HG03439 (cell line): ENCODE measurements at regions not wholly inside any gene's neighbourhood (a gene's known extent, or its start where the extent isn't known, plus 50 kb on each side); places are given as distances from the start of the nearest gene placed in this dataset.
"Not testable (repeated sequence)": the region's sequence is repeated elsewhere in the genome, so short reads cannot be mapped to it uniquely, and the experiment has no call there.

Experiments
- ATAC-seq: cut with Tn5 transposase; IDR thresholded peaks from one replicate; pipeline ENCODE4 v1.9.1; 2021; ENCODE audit warnings: mild to moderate bottlenecking, moderate library complexity; ENCODE audit not compliant: unreplicated experiment

DNA sequence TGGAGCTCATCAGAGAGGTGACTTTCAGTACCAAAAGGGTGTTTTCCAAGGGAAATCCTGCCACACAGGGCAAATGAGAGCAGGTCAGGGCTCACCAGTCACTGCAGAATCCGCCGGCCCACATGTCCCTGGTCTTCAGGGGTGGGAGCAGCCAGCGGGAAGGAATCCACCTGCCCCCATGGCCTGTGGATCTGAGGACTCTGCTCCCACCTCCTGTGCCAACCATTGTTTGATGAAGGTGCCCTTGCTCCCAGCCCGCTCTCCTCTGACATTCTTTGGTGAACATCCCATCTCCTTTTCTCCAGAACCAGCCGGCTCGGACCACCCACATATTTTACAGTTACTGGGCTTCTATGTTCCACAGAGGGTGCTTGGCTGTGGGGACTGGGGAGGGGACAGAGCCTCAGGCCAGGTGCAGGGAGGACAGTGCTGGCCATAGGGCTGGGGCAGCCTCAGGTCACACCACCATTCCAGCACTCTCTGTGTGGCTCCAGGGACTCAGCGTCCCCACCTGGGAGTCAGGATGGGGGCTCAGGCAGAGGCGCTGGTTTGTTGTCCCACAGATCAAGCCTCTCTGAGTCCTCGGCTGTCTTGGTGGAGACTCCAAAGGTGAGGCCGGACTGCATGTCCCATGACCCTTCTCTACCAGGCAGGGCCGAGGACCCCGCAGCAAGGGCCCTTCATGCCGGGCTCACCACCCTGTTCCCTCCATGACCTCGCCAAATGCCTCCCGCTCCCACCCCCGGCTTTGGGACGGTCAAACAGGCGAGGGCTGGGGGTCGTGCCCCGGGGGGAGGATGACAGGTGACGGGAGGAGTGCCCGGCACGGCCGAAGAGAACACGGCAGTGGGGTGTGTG, 183.2 kb upstream of the ZNF469 start:
- ATAC-seq: not testable (repeated sequence)

DNA sequence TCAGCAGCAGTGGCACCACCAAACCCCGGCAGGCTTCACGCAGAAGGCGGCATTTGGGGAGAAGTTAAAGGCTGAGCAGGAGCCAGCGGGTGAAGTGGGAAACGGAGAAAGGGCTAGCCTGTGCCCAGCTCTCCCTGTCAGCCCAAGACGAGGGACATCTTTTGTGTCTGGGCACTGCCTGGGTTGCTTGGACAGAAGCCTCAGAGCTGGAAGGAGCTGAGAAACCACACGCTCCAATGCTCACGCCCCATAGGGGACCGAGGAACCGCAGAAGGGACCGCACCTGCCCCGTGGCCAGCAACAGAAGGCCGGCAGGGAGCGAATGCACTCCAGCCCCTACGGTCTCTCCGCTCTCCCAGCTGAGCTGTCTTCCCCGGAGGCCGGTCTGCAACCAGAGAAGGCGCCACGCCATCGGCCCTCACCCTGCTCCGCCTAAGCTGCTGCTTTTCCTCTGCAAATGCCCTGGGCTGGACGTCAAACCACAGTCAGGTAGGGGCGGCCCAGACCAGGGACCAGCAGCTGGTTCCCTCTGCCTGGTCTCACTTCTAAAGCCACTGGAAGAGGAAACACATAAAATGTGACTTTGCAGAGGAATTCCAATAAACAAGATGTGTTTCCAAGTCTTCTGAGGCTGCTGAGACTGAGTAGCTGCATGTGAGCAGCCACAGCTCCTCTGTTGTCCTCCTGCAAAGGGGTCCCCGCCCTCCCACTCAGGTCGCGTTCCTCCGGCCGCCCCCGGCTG, 182.4 kb upstream of the ZNF469 start:
- not testable (repeated sequence) for ATAC-seq

DNA sequence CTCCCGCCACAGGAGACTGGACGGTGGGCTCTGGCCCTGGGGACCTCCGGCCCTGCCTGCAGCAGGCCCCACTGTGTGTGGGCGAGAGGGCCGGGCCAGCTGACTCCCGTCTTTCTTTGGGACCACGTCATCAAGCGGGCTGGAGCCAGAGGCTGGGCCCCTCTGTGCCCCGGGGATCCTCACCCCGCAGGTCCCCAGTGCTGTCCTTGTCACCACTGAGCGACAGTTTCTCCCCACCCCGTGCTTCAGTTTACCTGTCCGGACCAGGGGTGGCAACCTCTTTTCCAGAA, 181.9 kb upstream of the ZNF469 start:
- no peak for ATAC-seq

DNA sequence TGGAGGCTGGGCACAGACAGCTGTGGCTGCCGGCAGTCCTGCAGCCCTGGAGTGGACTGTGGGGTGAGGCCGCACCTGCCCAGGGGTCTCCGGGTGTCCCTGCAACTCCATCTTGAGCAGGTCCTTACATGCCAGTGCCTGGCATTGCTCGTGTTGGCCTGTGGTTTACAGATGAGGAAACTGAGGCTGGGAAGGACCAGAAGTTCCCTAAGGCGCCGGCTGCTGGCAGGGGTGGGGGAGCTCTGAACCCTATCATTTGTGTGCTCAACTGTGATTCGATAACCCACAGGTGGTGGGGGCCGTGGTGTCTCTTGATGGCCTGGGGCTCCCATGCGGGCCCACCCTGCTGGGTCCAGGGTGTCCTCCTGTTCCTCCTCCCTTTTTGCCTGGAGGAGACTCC, 181.1 kb upstream of the ZNF469 start:
- not testable (repeated sequence) for ATAC-seq

DNA sequence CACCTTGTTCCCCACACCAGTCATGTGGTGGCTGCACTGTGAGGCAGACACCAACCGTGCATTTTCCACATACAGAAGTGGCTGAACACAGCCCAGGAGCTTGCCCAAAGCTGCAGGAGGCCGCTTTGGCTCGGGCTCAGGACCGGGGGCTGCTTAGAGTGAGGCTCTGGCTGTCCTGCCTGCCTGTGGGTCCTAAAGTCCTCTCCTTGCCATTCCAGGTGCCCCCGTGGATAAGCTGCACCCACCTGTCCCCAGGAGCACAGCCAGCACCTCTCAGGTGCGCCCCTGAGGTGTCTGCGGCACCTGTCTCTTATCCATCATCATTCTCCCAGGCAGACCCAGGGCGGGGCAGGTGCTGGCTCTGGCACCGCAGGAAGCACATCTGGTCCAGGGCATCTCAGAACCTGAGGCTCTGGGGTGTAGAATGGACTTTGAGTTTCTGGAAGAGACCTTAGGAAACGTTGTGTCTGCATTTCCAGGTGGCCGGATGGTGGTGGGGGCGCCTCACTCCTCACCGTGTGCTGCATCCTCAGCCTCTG, 180.5 kb upstream of the ZNF469 start:
- ATAC-seq: no peak

DNA sequence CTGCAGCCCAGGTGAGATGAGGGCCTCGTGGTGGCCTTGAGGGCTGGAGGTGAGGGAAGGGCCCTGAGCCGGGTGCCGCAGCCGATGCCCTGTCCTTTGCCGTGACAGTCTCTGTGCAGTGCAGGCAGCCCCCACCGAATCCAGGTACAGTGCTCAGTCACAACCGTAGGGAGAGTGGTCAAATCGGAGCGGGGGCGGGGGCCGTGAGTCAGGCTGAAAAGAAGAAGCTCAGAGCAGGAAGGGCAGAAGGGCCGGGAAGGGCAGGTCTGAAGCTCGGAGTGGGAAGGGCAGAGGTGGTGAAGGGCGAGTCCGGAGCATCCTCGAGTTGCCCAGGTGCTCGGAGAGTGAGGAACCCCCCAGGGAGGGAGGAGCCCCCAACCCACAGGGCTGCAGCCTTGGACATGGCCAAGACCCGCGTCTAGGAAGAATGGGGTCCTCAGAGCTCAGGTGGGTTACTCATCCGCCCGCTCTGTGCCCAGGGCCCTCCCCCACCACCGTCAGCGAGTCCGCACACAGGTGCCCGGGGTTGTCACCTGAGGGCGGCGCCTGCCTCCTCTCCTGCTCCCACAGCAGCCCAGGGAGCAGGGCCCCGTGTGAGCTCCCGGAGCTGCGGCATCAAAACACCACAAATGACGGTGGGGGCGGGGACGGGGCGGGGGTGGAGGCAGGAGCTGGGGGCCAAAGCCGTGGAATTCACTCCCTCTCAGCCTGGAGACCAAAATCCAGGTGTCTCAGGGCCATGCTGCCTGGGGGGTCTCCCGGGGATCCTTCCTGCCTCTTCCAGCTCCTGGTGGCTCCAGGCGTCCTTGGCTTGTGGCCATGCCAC, 179.7 kb upstream of the ZNF469 start:
- ATAC-seq: not testable (repeated sequence)

DNA sequence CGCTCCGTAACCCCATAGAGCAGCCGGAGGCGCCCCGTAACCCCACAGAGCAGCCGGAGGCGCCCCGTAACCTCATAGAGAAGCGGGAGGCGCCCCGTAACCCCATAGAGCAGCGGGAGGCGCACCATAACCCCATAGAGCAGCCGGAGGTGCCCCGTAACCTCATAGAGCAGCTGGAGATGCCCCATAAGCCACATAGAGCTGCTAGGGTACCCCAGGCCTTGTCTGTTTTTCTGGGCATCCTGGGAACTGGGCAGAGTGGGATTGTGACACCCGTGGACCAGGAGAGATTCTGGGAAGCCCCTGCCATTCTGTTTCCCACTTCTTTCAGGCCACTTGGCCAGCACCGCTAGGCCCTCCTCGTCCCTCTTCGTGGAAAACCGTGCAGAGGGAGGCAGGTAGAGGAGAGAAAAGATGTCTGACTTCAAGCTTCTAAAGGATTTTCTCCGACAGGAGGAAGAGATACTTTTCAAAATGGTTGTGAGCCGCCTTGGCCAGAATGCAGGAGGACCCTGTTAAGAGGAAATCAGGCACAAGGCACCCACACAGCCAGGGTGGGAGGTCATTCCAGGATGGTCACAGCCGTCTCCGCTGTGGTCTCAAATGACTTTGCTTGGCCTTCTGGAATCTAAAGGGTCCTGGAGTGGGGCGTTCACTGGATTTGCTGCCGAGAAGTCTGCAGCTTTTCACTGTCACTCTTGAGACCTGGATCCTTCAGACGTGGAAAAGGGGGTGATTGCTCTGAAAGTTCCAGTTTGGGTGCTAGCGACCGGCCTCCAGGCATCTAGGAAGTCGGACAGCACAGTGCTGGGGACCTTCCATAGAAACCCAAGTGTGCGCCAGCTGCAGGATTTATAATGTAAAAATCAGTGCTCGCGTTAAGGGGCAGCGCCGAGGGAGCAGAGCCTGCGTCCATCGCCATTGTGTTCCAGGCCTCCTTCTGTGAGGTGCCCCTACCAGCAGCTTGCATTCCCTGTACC, 178.3 kb upstream of the ZNF469 start:
- ATAC-seq: not testable (repeated sequence)

DNA sequence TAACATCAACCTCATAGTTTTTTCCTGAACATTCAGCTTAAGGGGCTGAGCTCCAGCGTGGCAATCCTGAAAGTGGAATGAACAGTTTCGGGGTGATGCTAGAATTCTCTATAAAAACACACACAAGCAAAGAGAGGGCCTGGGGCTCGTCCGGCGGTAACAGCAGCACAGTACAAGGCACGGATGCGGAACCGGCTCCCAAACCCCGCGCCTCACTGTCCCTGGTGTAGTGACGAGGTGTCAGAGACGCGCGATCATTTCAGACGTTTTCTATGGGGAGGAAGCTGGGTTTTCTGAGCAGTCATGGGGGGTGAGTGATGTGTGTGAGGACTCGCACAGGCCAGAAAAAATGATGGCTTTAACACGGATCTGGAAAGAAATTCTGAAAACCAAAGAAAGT, 177.3 kb upstream of the ZNF469 start:
- not testable (repeated sequence) for ATAC-seq

DNA sequence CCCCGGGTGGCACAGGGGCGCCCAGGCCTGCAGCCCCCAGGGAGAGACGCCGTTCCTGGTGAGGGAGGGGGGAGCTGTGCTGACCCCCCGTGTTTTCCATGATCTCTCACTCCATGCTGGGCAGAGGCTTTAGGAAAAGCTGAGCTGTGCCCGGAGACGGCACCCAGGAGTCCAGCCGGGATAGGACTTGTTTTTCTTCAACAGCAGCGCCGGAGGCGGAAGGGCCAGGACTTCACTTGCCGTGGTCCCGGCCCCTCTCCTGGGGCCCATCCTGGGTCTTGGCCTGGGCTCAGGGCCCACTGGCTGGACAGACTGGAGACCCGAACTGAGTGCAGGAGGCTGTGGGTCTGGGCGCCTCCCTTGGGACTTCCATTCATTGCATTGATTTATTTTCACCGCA, 176.8 kb upstream of the ZNF469 start:
- not testable (repeated sequence) for ATAC-seq

DNA sequence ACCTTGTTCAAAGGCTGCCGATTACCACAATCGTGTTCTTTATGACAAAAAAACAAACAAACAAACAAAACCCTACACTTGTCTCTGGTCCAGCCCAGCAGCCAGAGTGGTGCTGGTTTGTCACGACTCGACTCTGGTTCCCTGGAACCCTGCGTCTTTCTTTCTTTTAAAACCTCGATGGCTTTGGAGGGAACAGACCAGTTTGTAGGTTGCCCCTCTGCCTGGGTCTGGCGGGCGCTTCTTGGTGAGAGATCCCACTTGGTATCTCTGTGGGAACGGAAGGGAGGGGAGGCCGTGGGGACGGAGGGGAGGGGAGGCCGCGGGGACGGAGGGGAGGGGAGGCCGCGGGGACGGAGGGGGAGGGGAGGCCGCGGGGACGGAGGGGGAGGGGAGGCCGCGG, 176.2 kb upstream of the ZNF469 start:
- ATAC-seq: not testable (repeated sequence)

DNA sequence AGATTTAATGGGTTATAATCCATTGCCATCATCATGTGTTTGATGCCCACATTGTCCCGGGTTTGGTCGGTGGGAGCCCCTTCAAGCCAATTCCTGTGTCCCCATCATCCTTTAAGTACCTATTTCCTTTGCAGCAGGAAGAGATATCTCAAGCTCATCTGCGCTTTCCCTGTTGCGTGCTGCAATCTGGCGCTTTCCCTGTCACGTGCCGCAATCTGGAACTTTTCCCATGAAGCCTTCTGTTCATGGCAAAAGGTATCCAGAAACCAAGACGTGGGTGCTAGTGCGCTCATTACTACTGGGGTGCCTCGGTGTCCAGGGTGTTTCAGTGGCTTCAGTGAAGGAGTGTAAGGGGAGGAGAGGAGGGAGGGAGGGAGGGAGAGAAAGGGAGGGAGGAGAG, 174.6 kb upstream of the ZNF469 start:
- no peak for ATAC-seq

DNA sequence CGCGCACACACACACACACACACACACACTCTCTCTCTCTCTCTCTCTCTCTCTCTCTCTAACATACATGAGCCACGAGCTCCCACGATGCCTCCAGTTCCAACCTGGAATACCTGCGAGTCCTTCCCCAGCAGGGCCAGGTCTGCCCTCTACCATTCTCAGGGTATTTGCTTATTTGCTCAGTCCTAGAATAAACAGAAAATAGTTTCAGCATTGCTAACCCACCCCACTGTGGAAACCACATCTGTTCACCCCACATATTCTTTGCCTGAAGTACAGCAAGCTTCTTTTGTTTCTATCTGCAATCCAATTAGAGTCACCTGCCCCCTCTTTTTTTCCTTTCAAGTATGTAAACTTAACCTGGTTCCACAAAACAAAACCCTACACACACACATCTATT, 174.0 kb upstream of the ZNF469 start:
- not testable (repeated sequence) for ATAC-seq

DNA sequence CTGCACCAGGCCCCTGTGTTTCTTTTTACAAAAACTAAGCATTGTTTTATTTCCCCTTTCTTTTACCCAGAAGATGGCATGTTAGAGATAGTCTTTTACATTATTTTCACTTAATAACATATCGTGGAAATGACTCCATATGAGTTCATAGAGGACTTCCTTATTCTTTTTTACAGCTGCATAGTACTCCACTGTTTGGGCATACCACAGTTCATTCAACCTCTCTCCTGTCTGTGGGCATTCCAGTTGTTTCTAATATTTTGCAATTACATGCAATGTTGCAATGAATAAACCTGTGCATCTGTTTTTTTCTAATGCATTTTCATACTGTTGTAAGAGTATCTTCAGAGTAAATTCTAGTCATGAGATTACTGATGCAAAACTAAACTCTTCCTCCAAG, 173.2 kb upstream of the ZNF469 start:
- ATAC-seq: not testable (repeated sequence)

DNA sequence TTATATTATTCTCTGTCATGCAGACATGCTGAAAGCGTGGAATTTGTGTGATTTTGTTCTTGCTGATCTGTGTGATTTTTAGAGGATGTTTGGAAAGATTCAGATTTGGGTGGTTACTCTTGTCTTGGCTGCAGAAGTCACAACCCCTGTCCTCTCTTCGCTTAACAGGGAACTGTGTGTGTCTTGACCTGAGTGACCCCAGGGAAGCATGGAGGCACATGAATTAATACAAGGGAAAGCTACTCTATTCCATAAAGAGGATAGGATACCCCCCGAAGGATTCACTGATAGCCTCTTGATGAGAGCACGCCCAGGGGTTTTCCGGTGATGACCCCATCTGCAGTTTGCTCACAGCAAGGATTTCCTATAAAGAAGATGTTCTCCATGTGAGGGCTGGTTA, 168.8 kb upstream of the ZNF469 start:
- ATAC-seq: not testable (repeated sequence)

DNA sequence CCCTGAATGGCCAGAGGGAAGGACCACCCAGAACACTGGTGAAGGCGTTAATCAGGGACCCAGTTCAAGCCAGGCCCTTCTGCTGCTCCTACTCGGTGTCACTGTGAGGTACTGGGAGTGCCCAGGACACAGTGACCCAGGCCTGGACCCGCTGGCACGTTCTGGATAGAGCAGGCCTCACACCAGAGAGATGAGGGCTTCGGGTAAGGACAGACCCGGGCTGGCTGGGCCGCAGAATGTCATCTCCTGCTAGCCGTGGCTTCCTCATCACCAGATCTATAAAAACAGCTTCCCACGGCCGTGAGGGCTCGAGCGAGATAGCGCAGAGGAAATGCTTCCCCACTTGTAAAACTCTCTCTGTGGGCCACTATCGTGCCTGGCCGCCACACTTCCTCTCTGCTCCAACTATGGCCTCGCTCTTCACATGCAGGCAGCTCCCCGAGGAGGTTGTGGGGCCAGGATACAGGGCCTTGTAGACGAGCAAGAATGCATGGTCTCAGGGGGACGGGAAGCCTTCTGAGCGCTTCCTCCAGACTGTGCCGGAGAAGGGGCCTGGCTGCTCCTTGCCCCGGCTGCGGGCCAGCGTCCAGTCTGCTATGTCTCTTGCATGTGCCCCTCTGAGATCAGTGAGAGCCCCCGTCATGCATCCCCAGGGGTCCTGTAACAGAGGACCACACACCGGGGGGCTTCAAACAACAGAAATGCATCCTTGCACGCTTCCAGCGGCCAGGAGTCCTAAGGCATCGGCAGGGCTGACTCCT, 161.6 kb upstream of the ZNF469 start:
- not testable (repeated sequence) for ATAC-seq

DNA sequence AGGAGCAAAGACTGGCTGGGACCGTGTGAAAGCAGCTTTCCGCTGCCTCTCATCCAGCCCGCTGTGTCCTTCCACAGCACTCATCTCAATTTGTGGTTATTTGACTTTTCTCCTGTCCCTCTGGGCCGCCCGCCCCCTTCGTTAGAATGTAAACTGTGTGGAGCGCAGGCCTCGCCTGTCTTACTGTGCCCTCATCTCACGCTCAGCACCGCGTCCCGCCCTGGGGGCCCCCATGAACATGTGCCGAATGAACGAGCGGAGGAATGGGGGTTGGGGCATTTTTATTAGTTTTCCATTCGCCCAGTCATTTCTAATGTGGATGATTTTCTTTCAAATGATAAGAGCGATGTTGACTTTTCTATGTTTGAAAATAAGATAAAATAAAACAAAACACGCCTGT, 159.1 kb upstream of the ZNF469 start:
- not testable (repeated sequence) for ATAC-seq

DNA sequence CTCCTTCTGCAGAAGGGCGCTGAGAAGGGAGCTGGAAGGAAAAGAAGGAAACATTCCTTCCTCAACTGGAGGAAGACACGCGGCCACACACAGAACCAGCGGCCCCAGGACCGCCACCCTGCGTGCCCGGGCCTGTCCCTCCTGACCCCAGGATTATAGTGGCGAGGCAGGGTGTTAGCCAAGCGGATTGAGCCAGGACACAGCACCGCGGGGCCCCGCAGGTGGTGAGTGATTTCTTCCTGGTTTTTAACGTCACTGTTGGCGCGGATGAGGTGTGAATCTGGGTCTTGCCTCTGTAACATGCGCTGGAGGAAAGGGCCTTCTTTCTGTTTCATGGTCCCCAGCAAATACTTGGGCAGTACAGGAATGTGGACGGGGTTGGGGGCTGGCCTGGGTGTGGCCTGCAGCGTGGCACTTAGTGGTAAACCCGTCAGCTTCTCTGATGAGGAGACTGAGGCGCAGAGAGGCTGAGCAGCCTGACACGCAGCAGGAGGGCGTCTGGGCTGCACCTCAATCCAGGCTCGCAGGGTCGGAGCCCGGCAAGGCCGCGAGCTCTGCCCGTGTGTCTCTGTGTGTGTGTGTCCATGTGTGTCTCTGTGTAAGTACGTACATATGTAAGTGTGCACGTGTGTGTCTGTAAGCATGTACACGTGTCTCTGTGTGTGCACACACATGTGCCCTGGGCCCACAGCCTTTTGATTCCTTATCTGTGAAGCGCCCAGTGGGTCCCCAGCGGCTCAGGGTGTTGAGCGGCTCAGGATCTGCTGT, 158.4 kb upstream of the ZNF469 start:
- ATAC-seq: not testable (repeated sequence)

DNA sequence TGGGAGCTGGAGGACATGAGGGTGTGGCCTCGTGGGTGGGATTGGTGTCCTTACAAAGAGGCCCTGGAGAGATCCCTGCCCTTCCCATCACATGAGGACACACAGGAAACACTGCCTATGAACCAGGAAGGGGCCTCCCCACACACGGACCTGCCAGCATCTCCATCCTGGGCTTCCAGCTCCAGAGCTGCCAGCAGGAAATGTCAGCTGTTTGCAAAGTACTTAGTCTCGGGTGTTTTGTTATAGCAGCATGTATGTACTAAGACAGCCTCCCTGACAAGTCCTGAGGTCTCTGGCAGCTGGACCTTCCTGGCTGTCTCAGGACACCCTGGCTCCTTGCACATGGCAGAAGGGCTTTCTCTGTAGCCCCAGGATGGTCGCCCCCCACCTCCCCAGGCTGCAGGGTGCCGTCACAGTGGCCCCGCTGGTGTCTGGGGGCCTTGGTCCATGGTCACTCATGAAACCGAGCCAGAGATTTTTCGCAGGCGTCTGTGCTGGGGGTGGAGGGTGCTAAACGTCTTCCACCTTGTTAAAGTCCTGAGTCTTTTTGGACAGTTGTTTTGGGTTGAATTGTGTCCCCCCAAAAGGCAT, 157.0 kb upstream of the ZNF469 start:
- not testable (repeated sequence) for ATAC-seq
